H1 (cell line): ENCODE measurements at regions not wholly inside any gene's neighbourhood (a gene's known extent, or its start where the extent isn't known, plus 50 kb on each side); places are given as distances from the start of the nearest gene placed in this dataset.

Source experiments
- ATF2 ChIP-seq: IDR thresholded peaks from 2 replicates; pipeline ENCODE4 v1.6.1; 2012; ENCODE audit warnings: low read length, inconsistent platforms
- SP1 ChIP-seq: IDR thresholded peaks from 2 replicates; pipeline ENCODE4 v1.6.1; 2011; ENCODE audit warnings: low read depth, low read length
- TBP ChIP-seq: IDR thresholded peaks from 2 replicates; pipeline ENCODE4 v1.6.1; 2011; ENCODE audit warnings: low read depth, low read length, improper control_type of control experiment

- no peak for TF ChIP-seq ATF2
- no peak for TF ChIP-seq SP1
- TF ChIP-seq TBP, result no peak
These were observed 220.8 kb upstream of the GALNT5 start (continued) for GRCh38 chr2:157036726-157037125.
